ENCODE measurements at regions not wholly inside any gene's neighbourhood (a gene's known extent, or its start where the extent isn't known, plus 50 kb on each side); places are given as distances from the start of the nearest gene placed in this dataset.

DNA sequence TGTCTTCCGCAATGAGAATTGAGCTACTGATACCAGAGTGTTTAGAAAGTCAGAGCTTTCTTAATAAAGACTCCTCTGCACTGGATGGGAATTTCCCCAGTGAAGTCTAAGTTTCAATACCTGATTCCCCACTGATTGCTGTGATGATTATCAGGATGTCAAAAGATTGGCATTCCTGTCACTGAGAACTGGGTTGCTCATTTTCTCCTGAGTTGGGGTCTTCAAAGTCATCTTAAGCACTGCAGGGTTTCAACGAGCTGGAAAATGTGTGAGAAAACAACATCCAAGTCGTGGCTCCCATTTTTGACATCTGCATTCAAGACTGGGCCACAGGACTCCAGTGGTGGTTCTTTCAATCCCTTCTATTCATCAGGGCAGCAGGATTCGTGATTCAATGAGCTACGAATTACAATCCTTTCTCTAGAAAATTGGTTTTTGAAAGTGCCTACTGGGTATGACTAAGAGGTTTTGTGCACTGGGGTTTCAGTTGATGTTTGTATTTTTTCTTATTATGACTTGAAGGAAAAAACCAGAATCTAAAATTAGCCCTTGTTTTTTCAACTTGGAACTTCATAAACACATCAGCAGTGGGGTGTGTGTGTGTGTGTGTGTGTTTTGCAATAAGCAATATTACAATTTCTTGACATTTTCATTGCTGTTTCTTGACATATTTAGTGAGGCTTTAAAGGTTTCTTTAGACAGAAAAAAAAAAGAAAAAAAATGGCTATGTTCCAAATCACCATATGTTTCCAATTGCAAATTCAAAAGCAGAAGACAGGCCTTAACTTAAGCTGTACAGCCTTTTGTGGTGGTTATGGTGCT lies 233.0 kb downstream of the FAM76B start:
- DNase-seq (ENCODE audit: low spot score) (no peak), ATAC-seq (ENCODE audit: low FRiP score) (no peak)
- TF ChIP-seq, protein P1, sequence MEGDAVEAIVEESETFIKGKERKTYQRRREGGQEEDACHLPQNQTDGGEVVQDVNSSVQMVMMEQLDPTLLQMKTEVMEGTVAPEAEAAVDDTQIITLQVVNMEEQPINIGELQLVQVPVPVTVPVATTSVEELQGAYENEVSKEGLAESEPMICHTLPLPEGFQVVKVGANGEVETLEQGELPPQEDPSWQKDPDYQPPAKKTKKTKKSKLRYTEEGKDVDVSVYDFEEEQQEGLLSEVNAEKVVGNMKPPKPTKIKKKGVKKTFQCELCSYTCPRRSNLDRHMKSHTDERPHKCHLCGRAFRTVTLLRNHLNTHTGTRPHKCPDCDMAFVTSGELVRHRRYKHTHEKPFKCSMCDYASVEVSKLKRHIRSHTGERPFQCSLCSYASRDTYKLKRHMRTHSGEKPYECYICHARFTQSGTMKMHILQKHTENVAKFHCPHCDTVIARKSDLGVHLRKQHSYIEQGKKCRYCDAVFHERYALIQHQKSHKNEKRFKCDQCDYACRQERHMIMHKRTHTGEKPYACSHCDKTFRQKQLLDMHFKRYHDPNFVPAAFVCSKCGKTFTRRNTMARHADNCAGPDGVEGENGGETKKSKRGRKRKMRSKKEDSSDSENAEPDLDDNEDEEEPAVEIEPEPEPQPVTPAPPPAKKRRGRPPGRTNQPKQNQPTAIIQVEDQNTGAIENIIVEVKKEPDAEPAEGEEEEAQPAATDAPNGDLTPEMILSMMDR (IDR thresholded peaks at IDR 0.05), result no peak

DNA sequence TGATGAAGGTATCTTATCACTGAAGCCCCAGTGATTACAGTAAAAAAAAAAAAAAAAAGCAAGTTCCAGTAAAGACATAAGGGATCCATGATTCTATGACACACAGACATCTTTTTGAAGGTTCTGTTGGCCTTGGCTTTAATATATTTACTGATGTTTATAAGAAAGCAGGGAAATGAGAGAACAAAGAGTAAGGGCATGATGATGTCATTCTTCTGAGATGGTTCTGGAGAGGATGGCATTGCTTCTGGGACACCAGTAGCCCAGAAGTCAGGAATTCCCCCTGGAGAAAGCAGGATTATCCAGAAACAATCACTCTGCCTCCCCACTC lies 233.6 kb downstream of the FAM76B start:
- ATAC-seq (ENCODE audit: low FRiP score) (no peak), DNase-seq (ENCODE audit: low spot score) (no peak)
- TF ChIP-seq, protein P1 (IDR thresholded peaks at IDR 0.05), result no peak

- no peak for DNase-seq (ENCODE audit: low spot score)
- TF ChIP-seq, protein P1 (IDR thresholded peaks at IDR 0.05), result no peak
- ATAC-seq (ENCODE audit: low FRiP score), result no peak
Observed at GRCh38 chr11:95554911-95555310, 234.7 kb downstream of the FAM76B start.

GRCh38 chr11:95549301-95549700 lies 240.3 kb downstream of the FAM76B start:
- no peak for ATAC-seq (ENCODE audit: low FRiP score)
- no peak for DNase-seq (ENCODE audit: low spot score)
- TF ChIP-seq, protein P1 (IDR thresholded peaks at IDR 0.05), result no peak

DNA sequence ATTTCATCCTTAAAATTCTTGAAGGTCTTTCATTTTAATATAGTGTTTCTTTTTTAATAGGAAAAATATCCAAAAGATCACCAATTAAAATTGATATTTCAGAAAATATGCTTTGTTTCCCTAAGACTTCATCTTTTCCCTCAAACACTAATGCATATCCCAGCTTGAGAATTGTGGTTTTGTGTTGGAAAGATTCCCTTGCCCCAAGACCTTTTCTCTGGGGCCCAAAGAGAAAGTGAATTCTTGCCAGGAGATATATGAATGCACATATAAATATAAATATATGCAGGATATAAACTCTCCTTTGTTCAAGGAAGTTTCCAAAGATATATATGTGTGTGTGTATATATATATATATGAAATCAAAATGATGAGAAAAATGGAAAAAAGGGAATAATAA lies 241.2 kb downstream of the FAM76B start:
- DNase-seq (ENCODE audit: low spot score) (no peak), ATAC-seq (ENCODE audit: low FRiP score) (no peak)
- TF ChIP-seq, protein P1 (IDR thresholded peaks at IDR 0.05), result no peak

- ATAC-seq (ENCODE audit: low FRiP score), result no peak
- TF ChIP-seq, protein P1 (IDR thresholded peaks at IDR 0.05), result no peak
- DNase-seq (ENCODE audit: low spot score), result no peak
Observed at GRCh38 chr11:95547976-95548375, 241.6 kb downstream of the FAM76B start.

GRCh38 chr11:95547186-95547585 lies 242.4 kb downstream of the FAM76B start:
- TF ChIP-seq, protein P1 (IDR thresholded peaks at IDR 0.05), result no peak
- ATAC-seq (ENCODE audit: low FRiP score) (no peak), DNase-seq (ENCODE audit: low spot score) (no peak)
